BE2C (cell line): ENCODE measurements at regions not wholly inside any gene's neighbourhood (a gene's known extent, or its start where the extent isn't known, plus 50 kb on each side); places are given as distances from the start of the nearest gene placed in this dataset.

Source experiments
- DNase-seq: peaks from one replicate; pipeline ENCODE4 v3.0.0-alpha.2; 2020
- H3K27me3 ChIP-seq: fragments of 250-450 bp; sonication (Bioruptor Pico); 2 replicates; pipeline ENCODE4 v1.5.1; 2020; ENCODE audit warnings: mild to moderate bottlenecking
- H3K36me3 ChIP-seq: fragments of 250-450 bp; sonication (Bioruptor Pico); 2 replicates; pipeline ENCODE4 v1.5.1; 2020; ENCODE audit warnings: mild to moderate bottlenecking
- H3K4me1 ChIP-seq: fragments of 250-450 bp; sonication (Bioruptor Pico); 2 replicates; pipeline ENCODE4 v1.5.1; 2020
- H3K4me3 ChIP-seq: 2 replicates; pipeline ENCODE4 v1.5.1; 2011; ENCODE audit warnings: low read depth, low read length
- H3K9me3 ChIP-seq: fragments of 250-450 bp; sonication (Bioruptor Pico); 2 replicates; pipeline ENCODE4 v1.5.1; 2020
- TF ChIP-seq, protein P1 (sequence below): IDR thresholded peaks from 2 replicates; pipeline ENCODE4 v1.5.1; 2012; ENCODE audit warnings: mild to moderate bottlenecking, low read depth, low read length

DNA sequence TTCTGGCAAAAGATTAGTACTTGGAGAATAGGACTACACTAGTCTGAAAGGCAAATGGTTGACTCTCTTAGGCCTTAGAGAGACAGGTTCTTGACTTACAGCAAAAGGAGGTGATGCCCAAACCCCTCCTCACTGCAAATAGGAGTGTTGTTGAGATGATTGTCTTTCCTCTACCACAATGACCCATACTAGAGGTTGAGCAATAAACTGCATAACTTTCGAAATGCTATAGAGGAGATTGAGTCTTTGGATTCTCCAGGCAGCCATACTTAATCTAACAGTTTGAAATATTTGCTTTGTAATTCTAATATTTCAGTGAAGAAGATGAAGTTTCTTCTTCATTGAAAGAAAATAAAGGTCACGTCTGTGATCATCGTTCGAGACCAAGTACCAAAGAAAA lies 498.5 kb upstream of the GBE1 start:
- Histone ChIP-seq H3K27me3 (no peaks in the 10 kb centered on the region), H3K4me1 (no peaks in the 10 kb centered on the region), H3K36me3 (no peaks in the 10 kb centered on the region), H3K4me3 (no peak overlapping the region), H3K9me3 (no peaks in the 10 kb centered on the region)
- no peak for DNase-seq
- TF ChIP-seq, protein P1, sequence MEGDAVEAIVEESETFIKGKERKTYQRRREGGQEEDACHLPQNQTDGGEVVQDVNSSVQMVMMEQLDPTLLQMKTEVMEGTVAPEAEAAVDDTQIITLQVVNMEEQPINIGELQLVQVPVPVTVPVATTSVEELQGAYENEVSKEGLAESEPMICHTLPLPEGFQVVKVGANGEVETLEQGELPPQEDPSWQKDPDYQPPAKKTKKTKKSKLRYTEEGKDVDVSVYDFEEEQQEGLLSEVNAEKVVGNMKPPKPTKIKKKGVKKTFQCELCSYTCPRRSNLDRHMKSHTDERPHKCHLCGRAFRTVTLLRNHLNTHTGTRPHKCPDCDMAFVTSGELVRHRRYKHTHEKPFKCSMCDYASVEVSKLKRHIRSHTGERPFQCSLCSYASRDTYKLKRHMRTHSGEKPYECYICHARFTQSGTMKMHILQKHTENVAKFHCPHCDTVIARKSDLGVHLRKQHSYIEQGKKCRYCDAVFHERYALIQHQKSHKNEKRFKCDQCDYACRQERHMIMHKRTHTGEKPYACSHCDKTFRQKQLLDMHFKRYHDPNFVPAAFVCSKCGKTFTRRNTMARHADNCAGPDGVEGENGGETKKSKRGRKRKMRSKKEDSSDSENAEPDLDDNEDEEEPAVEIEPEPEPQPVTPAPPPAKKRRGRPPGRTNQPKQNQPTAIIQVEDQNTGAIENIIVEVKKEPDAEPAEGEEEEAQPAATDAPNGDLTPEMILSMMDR = no peak

DNA sequence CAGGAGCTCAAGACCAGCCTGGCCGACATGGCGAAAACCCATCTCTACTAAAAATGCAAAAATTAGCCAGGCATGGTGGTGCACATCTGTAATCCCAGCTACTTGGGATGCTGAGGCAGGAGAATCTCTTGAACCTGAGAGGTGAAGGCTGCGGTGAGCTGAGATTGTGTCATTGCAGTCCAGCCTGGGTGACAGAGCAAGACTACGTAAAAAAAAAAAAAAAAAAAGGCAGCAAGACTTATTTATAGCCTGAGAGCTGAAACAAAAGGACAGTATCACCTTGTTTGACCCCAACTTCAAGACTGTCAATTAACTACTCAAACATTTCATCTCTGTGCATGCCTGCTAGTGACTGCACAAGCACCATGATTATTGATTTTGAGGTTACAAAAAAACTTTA lies 478.9 kb upstream of the GBE1 start:
- Histone ChIP-seq H3K9me3 (no peaks in the 10 kb centered on the region), H3K36me3 (no peaks in the 10 kb centered on the region), H3K4me1 (peaks cover 3% of the 10 kb centered on the region; the same call in 1 of the 2 replicates), H3K27me3 (no peaks in the 10 kb centered on the region), H3K4me3 (no peak overlapping the region)
- DNase-seq = no peak
- TF ChIP-seq, protein P1 = no peak

DNA sequence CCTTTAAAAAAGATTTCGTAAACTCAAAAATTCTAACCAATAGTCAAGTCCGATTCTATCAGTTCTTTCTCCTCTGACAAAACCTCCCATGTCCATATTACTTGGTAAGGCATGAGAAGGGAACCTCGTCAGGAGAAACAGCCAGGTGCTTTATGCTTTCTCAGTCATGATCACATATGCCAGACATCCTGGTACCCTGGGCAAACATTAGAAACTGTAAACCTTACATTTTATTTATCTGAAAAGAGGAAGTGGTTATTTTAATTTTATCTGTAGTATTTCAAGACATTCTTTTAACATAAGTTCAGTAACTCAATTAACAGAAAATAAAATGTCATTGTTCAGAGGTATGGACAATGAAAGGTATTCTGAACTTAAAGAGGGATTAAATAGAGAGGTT lies 474.8 kb upstream of the GBE1 start:
- Histone ChIP-seq H3K4me3 (no peak overlapping the region), H3K9me3 (no peaks in the 10 kb centered on the region), H3K36me3 (no peaks in the 10 kb centered on the region), H3K27me3 (no peaks in the 10 kb centered on the region), H3K4me1 (peaks cover 3% of the 10 kb centered on the region; the same call in 1 of the 2 replicates)
- TF ChIP-seq, protein P1 = no peak
- DNase-seq = no peak

DNA sequence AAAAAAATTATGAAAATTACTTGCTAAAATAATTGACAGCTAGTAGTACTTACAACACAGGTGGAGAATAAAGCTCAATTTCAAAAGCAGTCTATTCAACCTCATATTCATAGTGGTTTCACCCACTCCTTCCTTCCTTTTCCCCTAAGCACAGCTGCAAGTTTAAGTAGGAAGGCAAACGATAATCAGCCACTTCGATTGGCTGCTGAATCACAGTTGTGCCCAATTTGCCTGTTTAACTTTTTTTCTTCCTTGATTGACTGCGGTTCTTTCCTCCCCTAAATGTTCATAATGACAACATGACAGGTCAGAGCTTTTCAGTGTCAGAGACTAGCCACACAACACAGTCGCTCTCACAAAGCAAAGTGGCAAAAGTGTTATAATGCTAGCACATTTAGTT lies 468.0 kb upstream of the GBE1 start:
- Histone ChIP-seq H3K27me3 (no peaks in the 10 kb centered on the region), H3K36me3 (no peaks in the 10 kb centered on the region), H3K4me1 (no peaks in the 10 kb centered on the region), H3K4me3 (no peak overlapping the region), H3K9me3 (no peaks in the 10 kb centered on the region)
- TF ChIP-seq, protein P1 = no peak
- no peak for DNase-seq

DNA sequence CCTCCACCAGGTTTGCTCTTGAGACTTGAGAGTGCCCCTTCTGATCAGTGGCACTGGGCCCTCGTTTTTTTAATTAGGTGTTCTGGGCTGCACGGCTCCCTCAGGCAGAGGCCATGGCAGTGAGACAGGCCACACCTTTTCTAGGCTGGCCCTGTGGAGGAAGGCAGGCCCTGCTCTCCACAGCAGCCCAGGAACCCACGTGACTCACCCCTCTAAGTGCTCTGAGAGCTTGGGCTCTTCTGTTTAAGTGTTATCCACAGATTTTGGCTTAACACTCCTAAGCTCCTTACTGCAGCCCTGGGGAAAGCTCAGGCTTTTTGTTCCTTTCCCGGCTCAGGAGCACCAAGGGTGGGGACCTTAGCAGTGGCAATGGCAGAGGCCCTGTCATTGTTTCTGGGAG lies 463.2 kb upstream of the GBE1 start:
- TF ChIP-seq, protein P1 = no peak

DNA sequence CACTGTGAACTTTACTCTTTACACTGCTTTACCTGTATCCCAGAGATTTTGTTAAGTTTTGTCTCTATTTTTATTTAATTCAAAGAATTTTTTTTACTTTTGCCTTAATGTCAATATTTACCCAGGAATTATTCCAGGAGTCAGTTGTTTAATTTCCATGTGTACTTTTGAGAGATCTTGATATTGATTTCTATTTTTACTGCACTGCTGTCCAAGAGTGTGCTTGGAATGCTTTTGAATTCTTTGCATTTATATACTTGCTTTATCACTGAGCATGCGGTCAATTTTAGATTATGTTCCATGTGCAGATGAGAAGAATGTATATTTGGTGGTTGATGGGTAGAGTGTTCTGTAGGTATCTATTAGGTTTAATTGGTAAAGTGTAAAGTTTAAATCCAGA lies 461.0 kb upstream of the GBE1 start:
- Histone ChIP-seq H3K9me3 (no peaks in the 10 kb centered on the region), H3K36me3 (no peaks in the 10 kb centered on the region), H3K4me3 (no peak overlapping the region), H3K27me3 (no peaks in the 10 kb centered on the region), H3K4me1 (no peaks in the 10 kb centered on the region; the same call in 1 of the 2 replicates)
- TF ChIP-seq, protein P1 = no peak
- DNase-seq = no peak

More for the DNA sequence above, 463.2 kb upstream of the GBE1 start:
- H3K9me3 ChIP-seq = no peaks in the 10 kb centered on the region
- H3K36me3 ChIP-seq = no peaks in the 10 kb centered on the region
- H3K4me1 ChIP-seq = no peaks in the 10 kb centered on the region
- H3K4me3 ChIP-seq = no peak overlapping the region
- DNase-seq = peak; percentile 3
- H3K27me3 ChIP-seq = no peaks in the 10 kb centered on the region
